ENCODE measurements at regions not wholly inside any gene's neighbourhood (a gene's known extent, or its start where the extent isn't known, plus 50 kb on each side); places are given as distances from the start of the nearest gene placed in this dataset.

DNA sequence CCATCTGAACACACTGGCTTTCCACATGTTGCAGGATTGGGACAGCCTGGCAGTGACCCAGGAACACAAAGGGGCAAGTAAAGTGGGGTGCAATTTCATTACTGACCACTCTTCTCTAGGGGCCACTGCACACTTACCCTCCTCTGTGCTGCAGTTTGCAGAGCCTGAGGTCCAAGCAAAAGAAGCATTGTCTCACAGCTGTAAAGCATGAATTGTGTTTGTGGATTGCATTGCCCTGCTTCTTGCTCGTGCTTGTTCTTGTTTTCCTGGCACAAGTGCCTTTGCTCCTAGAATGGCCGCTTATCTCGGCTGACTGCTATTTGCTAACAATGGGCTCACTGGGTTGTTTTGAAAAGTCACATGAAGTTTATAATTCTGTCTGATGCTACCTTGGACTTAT is 209.1 kb upstream of the JADE1 start:
- no peak for DNase-seq

DNA sequence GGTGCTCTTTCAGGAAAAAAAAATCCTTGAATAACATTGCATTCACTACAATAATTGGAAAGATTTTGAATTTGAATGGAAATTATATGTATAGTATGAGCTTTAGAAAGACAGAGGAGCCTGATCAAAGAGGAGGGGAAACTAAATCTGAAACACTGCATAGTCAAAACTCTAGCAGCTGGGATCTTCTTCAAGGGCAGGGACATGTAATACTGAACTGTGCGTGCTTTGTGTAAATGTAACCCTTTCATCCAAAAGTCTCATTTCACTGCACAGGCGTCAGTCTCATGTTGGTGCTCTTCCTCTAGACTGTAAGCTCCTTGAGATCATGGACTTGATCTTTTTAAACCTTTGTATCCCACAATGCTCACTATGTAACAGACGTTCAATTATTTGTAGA is 212.0 kb upstream of the JADE1 start:
- no peak for DNase-seq

DNA sequence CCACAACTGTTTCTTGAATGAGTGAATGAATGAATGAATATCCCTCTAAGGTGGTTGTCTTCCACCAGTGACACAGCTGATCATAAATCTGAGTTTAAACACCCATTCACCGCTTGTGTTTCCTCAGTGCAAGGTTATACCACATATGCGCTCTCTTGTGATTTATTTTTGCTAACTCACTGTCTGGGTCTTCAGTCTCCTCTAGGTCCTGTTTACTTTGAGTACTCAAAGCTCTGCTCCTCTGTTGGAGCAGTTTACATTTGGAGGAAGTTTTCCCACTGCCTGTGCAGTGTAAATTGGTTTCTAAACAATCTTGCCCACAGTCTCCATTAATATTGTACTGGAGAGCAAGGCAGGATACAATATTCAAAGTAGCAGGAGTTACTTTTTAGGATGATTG is 212.6 kb upstream of the JADE1 start:
- no peak for DNase-seq

DNA sequence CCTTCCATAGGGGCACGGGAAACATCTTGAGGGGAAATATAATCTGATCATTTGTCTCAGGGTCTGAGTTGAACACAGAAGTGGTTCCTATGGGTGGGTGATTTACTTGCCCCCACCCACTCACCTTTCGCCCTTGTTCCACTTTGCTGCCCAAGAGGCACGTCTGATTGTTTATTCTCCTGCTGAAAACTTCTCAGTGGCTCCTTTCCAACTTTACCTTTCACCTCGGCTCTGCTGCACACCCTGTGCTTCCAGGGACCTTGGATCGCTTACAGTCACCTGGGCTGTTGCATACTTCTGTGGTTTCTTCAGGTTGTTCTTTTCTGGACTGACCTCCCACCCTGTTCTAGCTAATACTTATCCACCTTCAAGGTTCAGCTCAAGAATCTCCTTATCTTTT is 213.4 kb upstream of the JADE1 start:
- no peak for DNase-seq

DNA sequence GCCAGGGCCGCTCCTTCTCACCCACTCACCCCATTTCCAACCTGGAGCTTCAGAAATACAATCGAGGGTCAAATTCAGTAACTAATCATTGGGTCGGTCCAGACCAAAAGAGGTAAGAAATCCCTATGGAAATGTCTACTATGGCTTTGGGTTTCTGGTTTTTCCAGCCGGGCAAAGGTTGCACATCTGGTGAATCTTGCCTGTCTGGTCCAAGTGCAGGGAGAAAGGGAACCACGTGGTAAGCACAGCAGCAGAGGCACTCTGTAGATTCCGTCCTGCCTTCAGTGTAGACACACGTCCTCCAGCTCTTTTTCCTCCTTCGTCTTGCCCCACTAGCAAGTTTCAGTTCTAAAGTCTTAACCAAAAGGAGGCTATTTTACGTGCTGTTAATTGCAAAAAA is 218.0 kb upstream of the JADE1 start:
- no peak for DNase-seq

DNA sequence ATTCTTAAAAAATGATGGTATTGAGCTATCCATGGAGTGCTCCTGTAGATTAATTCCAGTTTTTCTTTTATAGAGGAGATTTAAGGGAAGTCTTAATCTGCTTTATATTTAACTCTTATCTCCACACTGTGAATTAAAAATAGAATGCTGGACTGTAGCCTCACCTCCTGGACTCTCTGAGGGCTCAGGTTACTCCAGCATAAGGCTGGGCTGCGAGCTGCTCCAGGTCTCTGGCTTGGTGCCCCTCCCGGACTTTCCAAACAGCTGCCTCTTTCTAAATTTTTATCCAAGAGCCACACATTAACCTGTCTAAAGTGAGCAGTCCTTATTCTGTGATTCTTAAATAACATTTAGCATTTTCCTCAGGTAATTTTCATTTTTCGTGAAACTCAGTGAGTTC is 218.7 kb upstream of the JADE1 start:
- no peak for DNase-seq

DNA sequence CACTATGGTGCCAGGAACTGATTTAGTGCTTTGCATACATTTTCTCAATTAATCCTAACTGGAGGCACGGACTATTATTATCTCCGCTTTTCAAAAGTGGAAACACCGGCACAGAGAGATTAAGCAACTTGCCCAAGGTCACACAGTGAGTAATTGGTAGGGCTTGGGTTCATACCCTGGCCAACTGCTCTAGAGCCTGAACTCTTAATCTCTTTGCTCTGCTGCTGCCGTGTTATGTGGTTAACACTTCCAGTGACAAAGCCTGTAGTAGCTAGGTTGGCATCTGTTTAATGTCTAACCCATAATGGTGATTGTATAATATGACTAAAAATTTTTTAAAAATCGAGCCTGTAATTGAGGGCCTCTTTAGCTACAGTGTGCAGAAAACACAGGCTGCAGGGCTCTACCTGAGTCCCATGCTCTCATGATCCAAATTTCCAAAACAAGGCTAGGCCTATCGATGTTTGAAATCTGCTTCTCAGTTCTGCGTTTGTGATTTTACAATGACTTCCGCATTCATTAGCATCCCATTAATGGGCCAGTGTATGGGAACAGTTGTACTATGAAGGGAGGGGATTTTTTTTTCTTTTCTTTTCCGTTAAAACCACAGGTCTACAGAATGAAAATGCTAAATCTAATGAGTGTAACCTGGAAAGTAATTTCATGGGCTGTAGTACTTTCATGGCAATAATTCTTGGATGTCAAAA is 219.3 kb upstream of the JADE1 start:
- DNase-seq: no peak

DNA sequence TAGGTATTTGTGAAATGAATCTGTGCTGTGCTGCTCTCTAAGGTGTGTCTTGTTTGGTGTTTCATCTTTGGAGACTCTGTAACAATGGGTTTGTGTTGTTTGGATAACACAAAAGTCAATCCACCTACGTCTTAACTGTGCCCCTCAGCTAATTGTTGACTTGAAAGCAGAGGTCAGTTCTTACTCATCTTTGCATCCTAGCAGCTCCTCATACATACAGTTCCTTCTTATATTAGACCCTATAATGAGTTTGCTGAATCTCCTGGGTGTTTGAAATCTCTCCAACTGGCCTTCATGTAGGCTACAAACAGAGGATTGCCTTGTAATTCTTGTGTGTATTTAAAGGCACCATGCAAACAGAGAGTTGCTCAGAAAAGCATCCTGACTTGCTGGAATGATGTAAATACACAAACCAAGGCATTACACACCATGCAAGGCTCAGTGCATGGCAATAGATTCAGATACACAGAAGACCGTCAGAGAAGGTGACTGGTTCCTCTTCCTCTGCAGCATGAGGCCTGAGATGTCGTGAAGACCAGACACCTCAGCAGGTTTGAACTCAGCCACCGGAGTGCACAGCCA is 220.0 kb upstream of the JADE1 start:
- DNase-seq: no peak

DNA sequence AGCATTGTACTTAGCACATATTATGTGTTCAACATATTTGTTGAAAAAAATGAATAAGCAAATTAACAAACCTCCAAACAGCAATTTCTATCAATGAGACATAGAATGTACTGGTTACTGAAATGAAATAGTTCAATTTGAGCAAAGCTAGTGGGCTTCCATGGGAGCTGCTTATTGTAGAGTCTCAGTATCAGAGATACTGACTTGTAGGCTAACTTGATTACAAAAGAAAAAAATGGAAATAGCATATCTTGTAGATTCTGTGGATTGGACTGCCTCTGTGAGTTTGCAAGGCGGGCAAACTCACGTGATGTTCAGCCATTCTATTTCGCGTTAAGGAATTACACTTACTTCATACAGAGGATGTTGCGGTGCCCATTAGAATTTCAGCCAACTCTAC is 222.1 kb upstream of the JADE1 start:
- no peak for DNase-seq

DNA sequence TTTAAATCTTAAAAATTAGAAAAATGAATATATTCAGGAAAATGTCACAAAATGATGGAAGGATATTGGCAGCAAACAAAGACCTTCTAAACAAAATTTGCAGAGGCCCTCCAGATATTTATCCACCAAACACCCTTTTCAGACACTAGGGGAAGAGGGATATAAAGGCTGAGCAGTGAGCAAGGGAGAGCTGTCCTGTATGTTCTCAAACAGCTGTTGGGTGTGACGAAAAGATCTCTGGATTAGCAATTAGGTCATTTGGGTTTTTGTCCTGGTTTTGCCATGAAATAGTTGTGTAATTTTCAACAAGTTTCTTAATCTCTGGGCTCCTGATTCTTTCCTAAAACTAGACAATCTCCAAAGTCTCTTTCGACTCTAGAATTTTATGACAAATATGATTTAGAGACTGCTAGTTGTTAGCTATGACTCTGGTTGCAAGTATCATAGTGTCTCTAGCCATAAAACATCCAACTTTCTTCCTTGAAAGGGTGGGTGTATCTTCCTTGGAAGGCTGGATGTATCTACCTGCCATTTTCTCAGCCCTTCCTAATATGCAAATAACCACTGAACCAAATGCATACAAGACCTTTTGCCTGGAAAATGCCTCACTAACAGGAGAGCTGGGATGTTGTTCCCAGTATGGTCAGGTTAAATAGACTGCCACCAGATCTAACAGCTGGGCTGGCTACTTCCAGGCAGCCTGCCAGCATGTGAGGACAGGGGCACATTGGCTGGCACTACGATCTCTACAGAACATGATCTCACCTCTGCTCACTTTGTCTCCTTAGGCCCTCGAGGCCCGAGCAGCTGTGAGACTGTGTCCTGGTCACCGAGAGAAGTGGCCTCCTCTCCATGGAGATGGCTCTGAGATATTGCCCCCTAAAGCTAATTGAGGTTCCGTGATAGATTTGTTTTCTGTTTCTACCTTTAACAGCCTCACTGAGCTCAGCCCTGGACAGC is 225.5 kb upstream of the JADE1 start:
- no peak for DNase-seq

DNA sequence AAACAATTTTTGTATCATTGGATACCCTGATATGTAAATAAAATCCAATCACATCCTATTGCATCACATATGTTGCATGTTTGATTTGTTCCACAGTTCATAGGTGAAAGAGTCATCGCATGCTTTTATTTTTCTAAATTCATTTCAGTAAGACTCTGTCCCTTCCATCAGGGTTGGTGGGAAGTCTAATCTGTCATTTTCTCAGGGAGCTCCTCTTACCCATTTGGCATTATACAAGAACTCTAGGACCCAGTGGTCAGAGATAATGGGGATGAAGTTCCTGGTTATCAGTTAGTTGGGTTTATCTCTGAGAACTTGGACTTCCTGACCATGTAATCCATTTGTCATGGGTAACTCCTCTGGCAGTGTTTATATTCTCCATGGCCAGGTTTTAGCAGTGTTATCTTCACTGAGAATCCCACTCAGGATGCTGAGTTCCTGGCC is 227.1 kb upstream of the JADE1 start:
- no peak for DNase-seq

DNA sequence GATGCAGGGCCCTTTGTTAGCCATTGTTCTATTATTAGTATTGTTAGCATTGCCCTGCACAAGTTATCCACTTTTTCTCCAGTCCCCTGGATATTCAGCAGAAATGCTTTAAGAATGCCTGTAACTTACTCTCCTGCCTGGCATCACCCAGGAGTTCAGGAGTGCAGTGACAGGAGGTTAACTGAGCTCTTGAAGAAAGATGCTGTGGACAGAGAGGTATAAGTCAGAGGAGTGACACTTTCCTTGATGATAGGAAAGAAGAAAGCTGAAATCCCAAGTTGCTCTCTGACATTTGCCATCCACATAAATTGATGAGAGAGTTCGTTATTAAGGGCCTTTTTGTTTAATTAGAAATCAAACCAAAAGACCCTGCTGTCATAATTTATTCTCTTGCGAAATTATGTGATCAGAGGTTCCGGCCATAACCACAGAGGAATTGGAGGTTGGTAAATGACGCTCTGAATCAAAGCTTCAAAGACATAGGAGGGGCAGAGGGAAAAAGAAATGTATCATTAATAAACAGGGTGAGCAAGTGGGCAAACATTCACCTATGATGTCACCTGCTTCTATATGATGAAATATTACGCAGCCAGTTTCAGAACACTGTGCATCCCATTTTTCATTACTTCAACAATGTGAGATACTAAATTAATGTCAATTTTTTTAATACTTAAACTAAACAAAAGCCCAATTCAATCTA is 230.2 kb upstream of the JADE1 start:
- DNase-seq: no peak

DNA sequence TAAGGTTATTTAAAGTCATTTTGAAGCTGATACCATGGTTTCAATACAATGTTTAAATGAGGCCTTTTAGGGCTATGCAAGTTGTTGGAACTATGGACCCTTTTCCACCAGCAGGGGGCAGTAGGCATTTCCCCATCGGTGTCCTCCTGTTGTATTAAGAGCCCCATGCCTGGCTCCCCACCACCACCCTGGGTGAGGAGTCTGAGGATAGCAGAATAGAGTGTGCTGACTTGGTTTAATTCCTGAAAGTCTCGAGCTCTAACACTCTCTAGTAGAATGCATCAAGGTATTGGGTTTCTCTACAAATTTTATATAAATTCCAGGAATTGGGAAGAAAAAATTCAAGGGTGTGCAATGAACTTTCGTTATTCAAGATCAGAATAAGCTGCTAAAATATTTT is 234.8 kb upstream of the JADE1 start:
- peak; percentile 31 for DNase-seq

DNA sequence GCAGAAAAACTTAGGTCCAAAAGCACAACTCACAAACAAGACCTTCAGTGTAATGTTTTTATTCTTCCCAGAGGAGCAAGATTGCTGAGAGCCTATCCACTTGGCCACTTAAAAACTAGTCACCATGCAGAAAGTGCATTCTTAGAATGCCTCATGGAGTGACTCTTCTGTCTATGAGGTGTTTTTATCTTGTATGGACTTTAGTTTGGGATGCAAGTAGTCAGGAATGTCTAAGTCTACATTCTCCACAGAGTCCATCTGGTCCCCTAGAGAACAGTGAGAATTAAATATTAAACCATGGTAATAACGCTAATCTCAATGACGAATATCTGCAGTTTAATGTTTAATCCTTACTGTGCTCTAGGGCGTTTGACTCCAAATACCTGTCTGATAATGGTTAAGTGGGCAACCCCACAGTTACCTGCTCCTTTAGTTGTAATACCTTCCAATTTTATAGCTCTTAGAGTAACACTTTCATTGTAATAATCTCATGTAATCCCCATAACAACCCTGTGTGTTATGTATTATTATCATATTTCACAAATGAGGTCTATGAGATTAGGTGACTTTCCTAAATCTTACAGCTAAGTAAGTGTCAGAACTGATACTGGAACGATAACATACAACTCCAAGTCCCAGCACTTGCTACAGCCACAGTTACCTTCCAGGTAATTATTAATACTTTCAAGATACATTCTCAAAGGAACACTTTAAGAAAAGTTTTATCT is 235.6 kb upstream of the JADE1 start:
- no peak for DNase-seq

DNA sequence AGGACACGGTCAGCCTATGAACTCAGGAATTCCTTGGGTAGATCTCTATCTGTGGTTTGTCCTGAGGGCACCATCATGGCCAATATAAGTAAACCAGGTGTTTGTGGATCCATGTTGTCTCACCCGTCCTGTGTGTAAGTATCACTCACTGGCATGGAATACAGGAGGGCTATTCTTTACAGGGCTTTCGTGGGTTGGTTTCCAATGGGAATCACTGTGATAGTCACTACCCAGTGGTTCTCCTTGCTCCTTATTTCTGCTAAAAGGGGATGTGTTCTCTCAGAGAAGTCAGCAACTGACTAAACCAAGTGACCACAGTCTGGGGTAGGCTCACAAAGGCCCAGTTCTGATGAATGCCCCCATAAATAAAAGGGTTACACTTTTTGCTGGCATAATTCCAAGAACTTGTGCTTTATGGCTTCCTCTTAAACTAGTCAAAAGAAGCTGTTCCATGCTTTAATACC is 236.7 kb upstream of the JADE1 start:
- no peak for DNase-seq

DNA sequence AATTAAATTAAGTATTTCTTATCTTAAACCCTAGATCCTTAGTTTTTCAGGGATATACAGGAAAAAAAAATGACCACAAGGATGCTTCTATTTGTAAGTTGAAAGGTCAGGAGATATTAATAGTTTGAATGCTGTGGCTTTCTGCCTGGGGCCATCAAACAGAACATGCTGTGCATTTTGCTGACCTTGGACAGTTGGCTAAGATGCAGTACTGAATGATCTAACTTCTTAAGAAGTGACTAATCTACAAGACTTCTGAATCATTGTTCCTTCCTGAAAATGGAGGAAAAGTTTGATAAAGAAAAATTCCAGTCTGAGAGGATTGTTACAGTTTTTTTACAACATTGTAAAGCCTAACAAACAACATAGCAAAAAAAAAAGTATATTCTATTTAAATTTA is 237.8 kb upstream of the JADE1 start:
- DNase-seq: no peak

DNA sequence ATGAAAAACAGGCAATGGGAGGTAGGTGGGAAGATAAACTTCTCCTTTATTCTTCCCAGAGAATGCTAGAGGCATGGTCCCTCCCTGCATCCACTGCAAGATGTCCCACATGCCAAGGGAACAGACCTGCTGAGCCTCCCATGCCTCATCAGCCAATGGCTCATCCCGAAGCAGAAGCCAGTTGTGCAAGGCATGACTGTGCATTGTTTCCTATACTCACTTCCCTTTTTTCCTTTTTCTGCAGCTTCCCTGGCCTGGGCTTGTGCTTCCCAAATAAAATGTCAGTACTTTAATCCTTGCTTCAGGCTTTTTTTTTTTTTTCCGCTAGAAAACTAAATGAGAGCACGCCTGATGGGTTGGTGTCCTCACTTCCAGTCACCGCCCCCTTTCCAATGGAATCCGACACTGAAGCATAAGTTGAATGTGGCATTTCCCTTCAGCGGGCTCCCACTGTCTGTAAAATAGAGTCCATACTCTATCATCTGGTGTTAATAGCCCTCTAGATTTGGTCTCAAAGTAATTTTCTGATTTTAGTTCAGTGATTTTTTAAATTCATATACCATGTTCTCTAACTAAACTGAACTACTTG is 239.0 kb upstream of the JADE1 start:
- no peak for DNase-seq

DNA sequence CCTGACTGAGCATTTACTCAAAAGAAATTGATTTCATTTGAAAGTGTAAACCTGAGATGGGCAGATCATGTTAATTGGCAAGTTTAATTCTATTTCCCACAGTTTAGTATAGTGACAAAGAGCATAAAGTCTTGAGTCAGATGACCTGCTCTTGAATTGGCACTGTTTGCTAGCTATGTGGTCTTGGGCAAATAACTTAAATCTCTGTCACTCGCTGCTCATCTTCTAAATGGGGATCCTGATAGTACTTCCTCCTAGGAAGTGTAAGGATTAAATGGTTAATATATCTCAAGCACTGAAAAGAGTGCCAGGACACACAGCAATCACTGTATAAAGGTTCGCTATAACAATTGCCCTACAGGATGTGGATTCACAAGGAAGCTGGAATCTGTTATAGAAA is 242.8 kb upstream of the JADE1 start:
- no peak for DNase-seq

DNA sequence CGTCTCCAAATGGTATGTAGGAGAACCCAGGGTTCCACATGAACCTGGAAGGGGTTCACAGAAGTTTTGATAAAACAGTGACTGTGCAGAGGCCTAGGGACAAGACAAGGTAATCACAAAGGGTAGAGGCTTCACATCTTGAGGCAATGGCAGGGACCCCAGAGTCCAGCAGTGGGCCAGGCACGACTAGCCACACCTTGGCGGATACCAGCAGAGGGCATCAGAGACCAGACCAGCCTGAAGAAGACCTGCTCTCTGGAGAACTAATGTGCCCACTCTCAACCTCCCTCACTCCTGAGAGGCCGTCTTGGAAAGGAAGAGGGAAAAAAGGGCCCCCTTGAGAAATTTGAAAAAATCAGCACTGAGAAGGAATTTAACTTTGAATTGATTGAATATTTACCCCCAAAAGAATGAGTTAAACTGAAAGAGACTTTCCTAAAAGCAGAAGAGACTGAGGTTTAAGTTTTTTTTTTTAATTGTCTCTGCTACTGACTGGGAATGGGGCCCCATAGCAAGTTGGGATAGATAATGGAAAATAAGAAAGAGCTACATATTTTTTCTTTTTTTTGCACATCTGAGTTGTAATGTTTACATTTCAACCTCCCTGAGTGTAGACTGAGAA is 243.8 kb upstream of the JADE1 start:
- DNase-seq: no peak

DNA sequence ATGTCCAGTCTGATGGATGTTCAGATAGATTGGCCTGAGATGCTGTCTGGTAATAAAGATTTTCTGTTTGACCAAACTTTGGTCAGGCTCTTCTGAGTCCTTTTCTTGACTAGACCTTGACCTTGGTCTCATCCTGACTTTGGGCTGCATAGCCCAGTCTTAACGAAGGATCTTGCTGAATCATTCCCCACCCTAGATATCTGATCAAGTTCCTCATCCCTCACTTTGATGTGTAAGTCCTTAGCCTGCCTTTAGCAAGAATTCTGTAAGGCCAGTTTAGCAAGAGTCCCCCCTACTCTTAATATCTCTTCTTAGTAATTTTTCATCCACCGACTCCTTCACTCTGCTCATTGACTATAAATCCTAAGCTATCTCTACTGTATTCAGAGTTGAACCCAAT is 244.4 kb upstream of the JADE1 start:
- no peak for DNase-seq

DNA sequence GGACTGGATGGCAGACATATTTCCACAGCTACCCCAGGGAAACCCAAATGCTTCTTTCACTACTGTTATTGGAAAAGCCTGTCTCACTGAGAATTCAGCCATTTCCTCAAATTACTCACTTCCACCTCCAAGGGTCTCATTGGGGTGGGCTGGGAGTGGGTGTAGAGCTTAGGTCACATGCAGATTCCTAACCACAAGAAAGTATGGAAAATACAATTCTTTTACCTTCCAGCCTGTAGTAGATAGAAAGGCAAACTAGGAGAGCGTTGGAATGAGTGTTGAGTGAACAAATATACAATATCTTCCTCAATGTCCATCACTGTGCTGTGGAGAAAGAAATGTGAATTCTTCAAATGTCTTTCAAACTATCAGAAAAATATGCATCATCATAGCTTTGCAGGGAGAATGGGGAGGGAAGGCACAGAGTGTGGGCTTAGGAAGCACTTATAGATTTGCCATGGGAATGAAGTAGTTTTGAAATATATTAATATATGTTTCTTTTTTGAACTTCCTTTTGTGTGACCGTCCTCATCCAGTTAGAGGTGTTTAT is 245.3 kb upstream of the JADE1 start:
- DNase-seq: no peak

Data from effector CD4-positive, alpha-beta T cell (primary cell).